Lung (tissue), 11 donors: ENCODE measurements at regions not wholly inside any gene's neighbourhood (a gene's known extent, or its start where the extent isn't known, plus 50 kb on each side); places are given as distances from the start of the nearest gene placed in this dataset.

ENCODE experiments used
- ATAC-seq: fragments of 200-7000 bp; cut with Tn5 transposase; one replicate; pipeline ENCODE4 v1.9.1; 2020; ENCODE audit warnings: moderate number of reproducible peaks; ENCODE audit not compliant: insufficient read depth, low FRiP score
- DNase-seq, 3 donors: peaks; one replicate each; pipeline ENCODE4 v3.0.0-alpha.2; 2013 to 2017
- H3K27ac ChIP-seq, 2 donors: one replicate each; pipeline ENCODE4 v1.5.1; 2013; ENCODE audit warnings: mild to moderate bottlenecking in 2 of 2, moderate library complexity in 2 of 2, control low read depth in 1 of 2, inconsistent platforms in 1 of 2, low read depth in 1 of 2, low read length in 1 of 2
- H3K27me3 ChIP-seq, 3 donors: one replicate each; pipeline ENCODE4 v1.5.1; 2013; ENCODE audit warnings: low read length in 2 of 3; ENCODE audit not compliant: control insufficient read depth in 3 of 3, insufficient read depth in 3 of 3
- H3K36me3 ChIP-seq, 4 donors: one replicate each; pipeline ENCODE4 v1.5.1; 2013; ENCODE audit warnings: low read length in 4 of 4, mild to moderate bottlenecking in 1 of 4, moderate library complexity in 1 of 4; ENCODE audit not compliant: control insufficient read depth in 4 of 4, insufficient read depth in 4 of 4
- H3K4me1 ChIP-seq, 5 donors: one replicate each; pipeline ENCODE4 v1.5.1; 2013; ENCODE audit warnings: low read length in 5 of 5, mild to moderate bottlenecking in 2 of 5, moderate library complexity in 1 of 5; ENCODE audit not compliant: control insufficient read depth in 5 of 5, insufficient read depth in 5 of 5
- H3K4me3 ChIP-seq: one replicate; pipeline ENCODE4 v1.5.1; 2013; ENCODE audit warnings: mild to moderate bottlenecking, control low read depth, moderate library complexity
- H3K9ac ChIP-seq, 2 donors: one replicate each; pipeline ENCODE4 v1.5.1; 2013; ENCODE audit warnings: low read length in 2 of 2, control low read depth in 1 of 2; ENCODE audit not compliant: insufficient read depth in 1 of 2
- H3K9me3 ChIP-seq, 4 donors: one replicate each; pipeline ENCODE4 v1.5.1; 2013; ENCODE audit warnings: low read length in 3 of 4, mild to moderate bottlenecking in 1 of 4, moderate library complexity in 1 of 4; ENCODE audit not compliant: control insufficient read depth in 4 of 4, insufficient read depth in 3 of 4
- WGBS, 2 donors: extraction: QIAGEN DNeasy Blood & Tissue Kit; methylation state at CpG; one replicate each; pipeline ENCODE4 v1.1.7; 2013; 5-methylcytosine and 5-hydroxymethylcytosine counted together
- TF ChIP-seq, protein P1 (sequence below): IDR thresholded peaks from 2 replicates; pipeline ENCODE4 v1.5.1; 2012; ENCODE audit warnings: mild to moderate bottlenecking; ENCODE audit errors: control extremely low read depth, extremely low read depth
- donor health status: control.
- donor health status: control.
- donor health status: Bipolar disorder and iron deficiency.
- donor health status: healthy.
- donor health status: DM: yes; HTN: yes; CAD: no.

GRCh38 chr15:94951538-94951937, 720.2 kb downstream of the MCTP2 start:
- TF ChIP-seq, protein P1, sequence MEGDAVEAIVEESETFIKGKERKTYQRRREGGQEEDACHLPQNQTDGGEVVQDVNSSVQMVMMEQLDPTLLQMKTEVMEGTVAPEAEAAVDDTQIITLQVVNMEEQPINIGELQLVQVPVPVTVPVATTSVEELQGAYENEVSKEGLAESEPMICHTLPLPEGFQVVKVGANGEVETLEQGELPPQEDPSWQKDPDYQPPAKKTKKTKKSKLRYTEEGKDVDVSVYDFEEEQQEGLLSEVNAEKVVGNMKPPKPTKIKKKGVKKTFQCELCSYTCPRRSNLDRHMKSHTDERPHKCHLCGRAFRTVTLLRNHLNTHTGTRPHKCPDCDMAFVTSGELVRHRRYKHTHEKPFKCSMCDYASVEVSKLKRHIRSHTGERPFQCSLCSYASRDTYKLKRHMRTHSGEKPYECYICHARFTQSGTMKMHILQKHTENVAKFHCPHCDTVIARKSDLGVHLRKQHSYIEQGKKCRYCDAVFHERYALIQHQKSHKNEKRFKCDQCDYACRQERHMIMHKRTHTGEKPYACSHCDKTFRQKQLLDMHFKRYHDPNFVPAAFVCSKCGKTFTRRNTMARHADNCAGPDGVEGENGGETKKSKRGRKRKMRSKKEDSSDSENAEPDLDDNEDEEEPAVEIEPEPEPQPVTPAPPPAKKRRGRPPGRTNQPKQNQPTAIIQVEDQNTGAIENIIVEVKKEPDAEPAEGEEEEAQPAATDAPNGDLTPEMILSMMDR = no peak
- Histone ChIP-seq H3K4me1 (no peaks in the 10 kb centered on the region), H3K27me3 (no peaks in the 10 kb centered on the region), H3K4me3 (no peak overlapping the region), H3K36me3 (no peaks in the 10 kb centered on the region), H3K9ac (no peak overlapping the region), H3K9me3 (peaks cover 0 to 8% (median 0%) of the 10 kb centered on the region in 4 donors), H3K27ac (no peak overlapping the region)
- ATAC-seq (no peak), DNase-seq (no peak)
- WGBS, 2 donors = 82 to 86% methylated on average over 2 of the region's 2 CpGs

DNA sequence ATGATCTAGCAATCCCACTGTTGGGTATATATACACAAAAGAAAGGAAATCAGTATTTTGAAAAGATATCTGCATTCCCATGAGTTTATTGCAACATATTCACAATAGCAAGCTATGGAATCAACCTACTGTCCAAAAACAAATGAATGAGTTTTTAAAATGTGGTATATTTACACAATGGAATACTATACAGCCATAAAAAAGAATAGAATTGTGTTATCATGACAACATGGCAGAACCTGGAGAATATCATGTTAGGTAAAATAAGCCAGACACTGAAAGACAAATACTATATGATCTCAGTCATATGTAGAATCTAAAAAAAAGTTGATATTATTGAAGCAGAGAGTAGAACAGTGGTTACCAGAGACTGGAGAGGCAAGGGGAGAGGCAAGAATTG, 732.6 kb downstream of the MCTP2 start:
- peaks cover 0 to 3% (median under 1%) of the 10 kb centered on the region in 4 donors for H3K9me3 ChIP-seq
- H3K9ac ChIP-seq = no peak overlapping the region
- ATAC-seq (no peak), DNase-seq (no peak)
- H3K4me1 ChIP-seq = peaks cover 0 to 2% (median 0%) of the 10 kb centered on the region in 5 donors
- no peak overlapping the region for H3K4me3 ChIP-seq
- no peaks in the 10 kb centered on the region for H3K27me3 ChIP-seq
- H3K27ac ChIP-seq = no peak overlapping the region
- H3K36me3 ChIP-seq = no peaks in the 10 kb centered on the region
- TF ChIP-seq, protein P1 = no peak

DNA sequence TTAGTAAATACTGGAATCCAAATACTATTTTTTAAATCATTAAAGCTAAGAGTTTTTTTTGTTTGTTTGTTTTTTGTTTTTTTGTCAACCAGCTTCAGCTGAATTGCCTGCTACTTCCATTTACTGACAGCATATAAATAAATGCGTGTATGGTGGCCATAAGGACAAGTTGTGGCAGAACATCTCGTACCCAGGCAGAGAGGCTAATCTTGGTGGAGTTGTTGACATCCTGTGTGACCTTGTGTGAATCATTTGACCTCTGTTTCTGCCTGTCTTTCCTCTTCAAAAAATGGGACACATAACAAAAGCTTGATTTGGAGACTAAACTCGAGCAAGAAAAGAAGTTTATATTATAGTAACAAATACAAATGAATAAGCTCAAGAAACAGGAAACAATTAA, 734.2 kb downstream of the MCTP2 start:
- no peak overlapping the region for H3K27ac ChIP-seq
- ATAC-seq = no peak

More for the DNA sequence above, 734.2 kb downstream of the MCTP2 start:
- H3K9me3 ChIP-seq = peaks cover 0 to 3% (median 0%) of the 10 kb centered on the region in 4 donors
- TF ChIP-seq, protein P1 = no peak
- 50 to 64% methylated on average over 3 of the region's 3 CpGs for WGBS, 2 donors
- peak in 1 of 3 donors; percentile 9 for DNase-seq
- H3K9ac ChIP-seq = no peak overlapping the region
- H3K27me3 ChIP-seq = no peaks in the 10 kb centered on the region
- H3K36me3 ChIP-seq = no peaks in the 10 kb centered on the region
- H3K4me1 ChIP-seq = peaks cover 0 to 2% (median 0%) of the 10 kb centered on the region in 5 donors
- no peak overlapping the region for H3K4me3 ChIP-seq
